H1 (cell line): ENCODE measurements at regions not wholly inside any gene's neighbourhood (a gene's known extent, or its start where the extent isn't known, plus 50 kb on each side); places are given as distances from the start of the nearest gene placed in this dataset.

ENCODE experiments used
- CTCF ChIA-PET: fragments of 300-600 bp; sonication (Branson Sonifier 250); formaldehyde crosslinking; loops from one replicate; lab custom pipeline; 2021; ENCODE audit not compliant: partially characterized antibody; lab: Charles Lee
- POLR2A ChIA-PET: fragments of 300-600 bp; sonication (Branson Sonifier 250); formaldehyde crosslinking; loops from one replicate; lab custom pipeline; 2021; ENCODE audit warnings: inconsistent platforms; ENCODE audit not compliant: partially characterized antibody; lab: Charles Lee
- DNase-seq, 2 experiments: peaks; one replicate each; pipeline versions ENCODE4 v3.0.0 to v3.0.0-alpha.2; 2010 to 2022; ENCODE audit warnings: low spot score in 2 of 2, low read depth in 1 of 2, mixed read lengths in 1 of 2
- FAIRE-seq: peaks from 2 replicates; lab custom pipeline; 2011; peaks lifted over from hg19 to GRCh38; lab: Jason Lieb, UNC
- H2AFZ ChIP-seq: 2 replicates; pipeline ENCODE4 v1.8.1; 2012; ENCODE audit warnings: low read length, inconsistent platforms
- H2AK5ac ChIP-seq: 2 replicates; pipeline ENCODE4 v1.6.1; 2013; ENCODE audit warnings: low read depth, low read length
- H2BK120ac ChIP-seq: replicated peaks from 2 replicates; pipeline ENCODE3; 2013; ENCODE audit warnings: low read depth, low read length, inconsistent platforms
- H2BK12ac ChIP-seq: 2 replicates; pipeline ENCODE4 v1.6.1; 2013; ENCODE audit warnings: low read depth, low read length
- H2BK15ac ChIP-seq: 2 replicates; pipeline ENCODE4 v1.6.1; 2013; ENCODE audit warnings: low read length
- H2BK20ac ChIP-seq: 2 replicates; pipeline ENCODE4 v1.6.1; 2013; ENCODE audit warnings: low read length
- H2BK5ac ChIP-seq: 2 replicates; pipeline ENCODE4 v1.6.1; 2013; ENCODE audit warnings: low read depth, low read length
- H3K14ac ChIP-seq: 2 replicates; pipeline ENCODE4 v1.6.1; 2013; ENCODE audit warnings: inconsistent platforms; ENCODE audit not compliant: insufficient read length
- H3K18ac ChIP-seq: 2 replicates; pipeline ENCODE4 v1.6.1; 2013; ENCODE audit warnings: low read length; ENCODE audit errors: extremely low read depth
- H3K23ac ChIP-seq: 2 replicates; pipeline ENCODE4 v1.6.1; 2013; ENCODE audit warnings: inconsistent platforms; ENCODE audit not compliant: insufficient read length
- H3K23me2 ChIP-seq: 2 replicates; pipeline ENCODE4 v1.6.1; 2013; ENCODE audit warnings: low read depth, low read length
- H3K27ac ChIP-seq: 2 replicates; pipeline ENCODE4 v1.6.1; 2011; ENCODE audit warnings: low read depth, low read length, inconsistent platforms
- H3K27me3 ChIP-seq, 4 experiments: replicated peaks in 1 of 4; 1 replicate in 1 of 4; 2 replicates in 3 of 4; pipeline versions ENCODE4 v1.6.1 to v1.8.1; 2011 to 2013; ENCODE audit warnings: low read length in 3 of 4, mild to moderate bottlenecking in 3 of 4, inconsistent platforms in 2 of 4, mixed read lengths in 2 of 4, moderate library complexity in 1 of 4; ENCODE audit not compliant: control insufficient read depth in 3 of 4, insufficient read depth in 3 of 4; ENCODE audit errors: extremely low read depth in 1 of 4
- H3K36me3 ChIP-seq, 4 experiments: 2 replicates each; pipeline versions ENCODE4 v1.6.1 to v1.8.1; 2011 to 2013; ENCODE audit warnings: mild to moderate bottlenecking in 4 of 4, low read length in 3 of 4, moderate library complexity in 2 of 4, control low read depth in 1 of 4, inconsistent platforms in 1 of 4; ENCODE audit not compliant: insufficient read depth in 4 of 4, control insufficient read depth in 2 of 4
- H3K4ac ChIP-seq: replicated peaks from 2 replicates; pipeline ENCODE3; 2013; ENCODE audit warnings: low read length, low read depth, mixed read lengths, inconsistent platforms; ENCODE audit not compliant: insufficient read length
- H3K4me1 ChIP-seq, 4 experiments: replicated peaks in 1 of 4; 1 replicate in 1 of 4; 2 replicates in 3 of 4; pipeline versions ENCODE4 v1.6.1 to v1.8.1; 2011 to 2013; ENCODE audit warnings: low read length in 3 of 4, inconsistent platforms in 2 of 4, mixed read lengths in 1 of 4; ENCODE audit not compliant: insufficient read depth in 4 of 4, control insufficient read depth in 3 of 4
- H3K4me2 ChIP-seq, 2 experiments: 2 replicates each; pipeline versions ENCODE4 v1.6.1 to v1.8.1; 2011 to 2013; ENCODE audit warnings: low read depth in 2 of 2, low read length in 2 of 2, control low read depth in 1 of 2, inconsistent platforms in 1 of 2, mild to moderate bottlenecking in 1 of 2; ENCODE audit not compliant: insufficient read depth in 1 of 2
- H3K4me3 ChIP-seq, 4 experiments: fragments of 200-600, 300-600 bp in 1 of 4; sonication (generic), shearing (Covaris generic), sonication (Bioruptor Twin) in 1 of 4; 2 replicates each; pipeline versions ENCODE4 v1.5.1 to v1.8.1; 2011 to 2016; ENCODE audit warnings: low read length in 4 of 4, low read depth in 3 of 4, control low read depth in 2 of 4, inconsistent platforms in 2 of 4, mild to moderate bottlenecking in 2 of 4, mixed read lengths in 1 of 4, moderate library complexity in 1 of 4; ENCODE audit not compliant: insufficient read depth in 2 of 4; ENCODE audit errors: extremely low read depth in 1 of 4
- H3K56ac ChIP-seq: replicated peaks from 2 replicates; pipeline ENCODE3; 2013; ENCODE audit warnings: low read depth, mild to moderate bottlenecking, mixed read lengths, low read length, inconsistent platforms; ENCODE audit not compliant: insufficient read length
- H3K79me1 ChIP-seq: 2 replicates; pipeline ENCODE4 v1.6.1; 2013; ENCODE audit warnings: low read depth, low read length, control low read depth
- H3K79me2 ChIP-seq, 2 experiments: 2 replicates each; pipeline versions ENCODE4 v1.6.1 to v1.8.1; 2012 to 2013; ENCODE audit warnings: low read length in 2 of 2, mild to moderate bottlenecking in 2 of 2, inconsistent platforms in 1 of 2; ENCODE audit not compliant: insufficient read depth in 2 of 2, control insufficient read depth in 1 of 2
- H3K9ac ChIP-seq, 4 experiments: replicated peaks in 1 of 4; 1 replicate in 1 of 4; 2 replicates in 3 of 4; pipeline versions ENCODE4 v1.6.1 to v1.8.1; 2011 to 2013; ENCODE audit warnings: low read depth in 3 of 4, low read length in 3 of 4, control low read depth in 2 of 4, mild to moderate bottlenecking in 2 of 4, moderate library complexity in 2 of 4, inconsistent platforms in 1 of 4; ENCODE audit errors: extremely low read depth in 1 of 4
- H3K9me3 ChIP-seq, 2 experiments: 2 replicates each; pipeline versions ENCODE4 v1.6.1 to v1.8.1; 2012 to 2013; ENCODE audit warnings: mild to moderate bottlenecking in 2 of 2, moderate library complexity in 2 of 2, control low read depth in 1 of 2, inconsistent platforms in 1 of 2, low read depth in 1 of 2, low read length in 1 of 2, mixed read lengths in 1 of 2; ENCODE audit not compliant: insufficient read depth in 2 of 2
- H4K20me1 ChIP-seq, 2 experiments: replicated peaks in 1 of 2; 2 replicates each; pipeline versions ENCODE3 to v1.8.1; 2011 to 2013; ENCODE audit warnings: inconsistent platforms in 2 of 2, low read length in 2 of 2, mild to moderate bottlenecking in 1 of 2; ENCODE audit not compliant: insufficient read depth in 2 of 2, control insufficient read depth in 1 of 2
- H4K5ac ChIP-seq: 2 replicates; pipeline ENCODE4 v1.6.1; 2013; ENCODE audit warnings: low read length, low read depth, mixed read lengths, inconsistent platforms; ENCODE audit not compliant: insufficient read length
- H4K8ac ChIP-seq: 2 replicates; pipeline ENCODE4 v1.8.0; 2013; ENCODE audit warnings: mild to moderate bottlenecking, moderate library complexity, low read length, inconsistent platforms; ENCODE audit not compliant: insufficient read depth; ENCODE audit errors: extremely low read depth
- H4K91ac ChIP-seq: replicated peaks from 2 replicates; pipeline ENCODE3; 2013; ENCODE audit warnings: low read length, mixed read lengths, inconsistent platforms; ENCODE audit not compliant: insufficient read length
- ASH2L ChIP-seq: fragments of 200-600, 300-600 bp; sonication (generic); IDR thresholded peaks from one replicate; pipeline ENCODE4 v1.7.1; 2017; ENCODE audit warnings: low read length
- BACH1 ChIP-seq: IDR thresholded peaks from 2 replicates; pipeline ENCODE4 v1.6.1; 2012; ENCODE audit warnings: low read length, improper control_type of control experiment
- EP300 ChIP-seq, 2 experiments: IDR thresholded peaks; 1 replicate in 1 of 2; 2 replicates in 1 of 2; pipeline ENCODE4 v1.6.1; 2011 to 2012; ENCODE audit warnings: low read depth in 2 of 2, low read length in 2 of 2, mild to moderate bottlenecking in 2 of 2, borderline replicate concordance in 1 of 2, inconsistent platforms in 1 of 2, moderate library complexity in 1 of 2
- EZH2 ChIP-seq: fragments of 200-600 bp; sonication (generic); IDR thresholded peaks from 2 replicates; pipeline ENCODE4 v1.7.1; 2012; ENCODE audit warnings: low read depth, mild to moderate bottlenecking, moderate library complexity, low read length, inconsistent platforms; ENCODE audit not compliant: severe bottlenecking
- GABPA ChIP-seq: IDR thresholded peaks from 2 replicates; pipeline ENCODE4 v1.6.1; 2011; ENCODE audit warnings: mild to moderate bottlenecking, low read length, moderate library complexity, borderline replicate concordance; ENCODE audit not compliant: insufficient read depth
- SAP30 ChIP-seq: fragments of 300-600 bp; sonication (generic); IDR thresholded peaks from 2 replicates; pipeline ENCODE4 v1.7.1; 2012; ENCODE audit warnings: low read length, moderate library complexity, mild to moderate bottlenecking, inconsistent platforms; ENCODE audit not compliant: insufficient read depth, insufficient replicate concordance
- ZNF274 ChIP-seq: IDR thresholded peaks from 2 replicates; pipeline ENCODE4 v1.7.0; 2012; ENCODE audit warnings: low read length, borderline replicate concordance; ENCODE audit errors: extremely low read depth
- WGBS, 2 experiments: shearing (Covaris generic) in 1 of 2; methylation state at CpG; one replicate each; pipeline versions ENCODE4 v1.1.6 to v1.1.7; 2013 to 2015; ENCODE audit warnings: low lambda C conversion rate in 2 of 2, mixed read lengths in 2 of 2, inconsistent platforms in 1 of 2, low coverage in 1 of 2, missing lambda C conversion rate in 1 of 2; ENCODE audit not compliant: insufficient replicate concordance in 2 of 2, insufficient coverage in 1 of 2, insufficient read length in 1 of 2; ENCODE audit errors: extremely low coverage in 1 of 2, missing lambda C conversion rate in 1 of 2; 5-methylcytosine and 5-hydroxymethylcytosine counted together

DNA sequence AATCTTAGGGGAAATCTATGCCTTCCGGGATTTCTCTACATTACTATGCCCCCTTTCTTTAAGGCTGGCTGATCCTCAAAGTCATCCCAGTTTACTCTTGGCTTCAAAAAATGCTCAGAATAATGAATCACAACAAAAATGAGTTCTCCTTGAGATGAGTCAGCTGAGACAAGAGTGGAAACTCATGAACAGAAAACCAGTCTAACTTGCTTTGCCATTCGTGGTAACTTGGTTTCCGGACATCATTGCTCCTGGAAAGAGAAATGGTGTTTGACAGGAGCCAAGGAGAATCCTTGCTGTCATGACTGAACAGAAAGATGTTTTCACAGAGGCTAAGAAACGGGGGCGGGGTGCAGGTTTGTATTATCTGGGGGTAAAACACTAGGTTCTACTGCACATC is 435.6 kb upstream of the DYNLRB2 start:
- Histone ChIP-seq H3K9ac (no peak overlapping the region), H3K79me1 (no peaks in the 10 kb centered on the region), H4K5ac (no peak overlapping the region), H3K9me3 (no peaks in the 10 kb centered on the region), H2BK120ac (no peak overlapping the region), H3K4me2 (no peak overlapping the region), H4K8ac (no peak overlapping the region), H3K4me1 (peaks cover 1 to 4% (median 3%) of the 10 kb centered on the region in 4 experiments; a peak in 2 of 7 replicates), H4K91ac (no peak overlapping the region), H2BK5ac (no peak overlapping the region), H3K14ac (no peak overlapping the region), H3K56ac (no peak overlapping the region), H3K18ac (no peak overlapping the region; the same call in 1 of the 2 replicates), H3K23me2 (no peaks in the 10 kb centered on the region), H4K20me1 (no peaks in the 10 kb centered on the region), H3K79me2 (no peaks in the 10 kb centered on the region), H3K4me3 (no peak overlapping the region), H2AFZ (no peak overlapping the region), H2AK5ac (no peak overlapping the region), H3K36me3 (no peaks in the 10 kb centered on the region), H2BK20ac (no peak overlapping the region), H3K23ac (no peak overlapping the region), H2BK12ac (no peak overlapping the region), H3K27me3 (no peaks in the 10 kb centered on the region), H3K27ac (no peak overlapping the region), H3K4ac (no peak overlapping the region), H2BK15ac (no peak overlapping the region)
- ChIA-PET POLR2A (no interaction called here), CTCF (no interaction called here)
- WGBS, 2 experiments, result 87% methylated on average over 5 of the region's 5 CpGs; no CpG with 5 or more reads in 1 of the 2 experiments
- no peak for TF ChIP-seq EZH2
- TF ChIP-seq BACH1, result no peak
- TF ChIP-seq ASH2L, result no peak
- TF ChIP-seq SAP30, result no peak
- no peak for TF ChIP-seq GABPA
- TF ChIP-seq ZNF274, result no peak
- TF ChIP-seq EP300 (IDR thresholded peaks at IDR 0.05; ENCODE audit: borderline replicate concordance in 1 of 2, low read depth in 2 of 2, low read length in 2 of 2), result no peak
- DNase-seq (no peak), FAIRE-seq (no peak)
